HG02759 (cell line): ENCODE measurements at regions not wholly inside any gene's neighbourhood (a gene's known extent, or its start where the extent isn't known, plus 50 kb on each side); places are given as distances from the start of the nearest gene placed in this dataset.

Experiments used
- ATAC-seq: cut with Tn5 transposase; IDR thresholded peaks from one replicate; pipeline ENCODE4 v1.9.1; 2021; ENCODE audit warnings: mild to moderate bottlenecking, moderate library complexity; ENCODE audit not compliant: unreplicated experiment

DNA sequence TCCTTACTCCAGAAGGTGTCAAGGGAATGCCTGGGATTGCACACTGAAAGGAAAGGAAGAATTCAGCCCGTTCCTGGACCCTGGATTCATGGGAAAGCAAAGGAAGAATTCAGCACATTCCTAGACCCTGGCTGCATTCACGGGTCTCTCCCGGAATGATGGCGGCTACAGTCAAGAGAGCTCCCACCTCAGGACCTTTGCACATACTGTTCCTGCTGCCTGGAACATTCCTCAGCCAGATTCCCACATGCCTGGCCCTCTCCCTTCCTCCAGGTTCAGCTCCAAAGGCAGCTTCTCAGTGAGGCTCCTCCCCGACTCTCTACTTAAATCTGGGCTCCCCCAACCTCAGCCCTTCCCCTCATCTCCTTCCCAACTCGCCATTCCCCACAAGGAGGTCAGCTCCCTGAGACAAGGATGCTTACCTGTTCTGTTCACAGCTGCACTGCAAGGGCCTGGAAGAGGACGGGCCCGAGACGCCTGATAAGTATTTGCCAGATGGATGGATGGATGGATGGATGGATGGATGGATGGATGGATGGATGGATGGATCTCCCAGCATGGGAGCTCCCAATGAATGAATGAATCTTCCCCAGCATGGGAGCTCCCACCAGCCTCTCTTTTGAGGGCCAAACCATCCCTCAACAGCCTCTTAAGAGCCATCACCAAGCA, 77.4 kb downstream of the NCOR2 start:
- no peak for ATAC-seq

DNA sequence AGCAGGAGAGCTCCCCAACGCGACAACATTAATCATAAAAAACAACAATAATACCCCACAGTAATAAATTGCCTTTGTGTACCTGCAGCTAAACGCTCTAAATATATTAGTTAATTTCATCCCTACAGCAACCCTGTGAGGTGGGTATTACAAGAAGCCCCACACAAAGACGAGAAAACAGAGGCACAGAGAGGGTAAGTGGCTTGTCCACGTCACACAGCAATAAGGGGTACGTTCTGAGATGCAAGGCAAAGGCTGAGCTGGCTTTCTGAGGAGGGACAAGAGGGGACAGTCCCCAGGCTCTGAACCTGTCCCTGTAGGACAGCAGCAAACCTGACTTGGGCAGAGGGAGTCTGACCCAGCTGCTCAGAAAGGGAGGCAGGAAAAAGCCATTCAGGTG, 78.2 kb downstream of the NCOR2 start:
- no peak for ATAC-seq

DNA sequence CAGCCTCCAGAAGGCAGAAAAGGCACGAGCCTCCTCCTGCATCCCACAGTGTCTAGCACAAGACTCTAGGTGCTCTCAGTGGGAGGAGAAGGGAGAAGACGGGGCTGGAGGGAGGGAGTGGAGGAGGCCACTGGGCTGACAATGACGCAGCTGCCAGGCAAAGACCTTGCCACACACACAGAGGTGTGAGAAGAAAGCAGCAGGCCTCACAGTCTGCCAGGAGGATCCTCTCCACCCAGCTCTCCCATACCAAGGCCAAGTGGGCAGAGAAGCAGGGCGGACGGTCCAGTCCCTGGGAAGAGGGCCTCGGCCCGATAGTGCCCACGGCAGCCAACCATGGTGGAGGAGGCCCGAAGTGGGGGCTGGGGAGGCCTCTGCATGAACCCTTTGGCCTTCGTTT, 78.9 kb downstream of the NCOR2 start:
- no peak for ATAC-seq

DNA sequence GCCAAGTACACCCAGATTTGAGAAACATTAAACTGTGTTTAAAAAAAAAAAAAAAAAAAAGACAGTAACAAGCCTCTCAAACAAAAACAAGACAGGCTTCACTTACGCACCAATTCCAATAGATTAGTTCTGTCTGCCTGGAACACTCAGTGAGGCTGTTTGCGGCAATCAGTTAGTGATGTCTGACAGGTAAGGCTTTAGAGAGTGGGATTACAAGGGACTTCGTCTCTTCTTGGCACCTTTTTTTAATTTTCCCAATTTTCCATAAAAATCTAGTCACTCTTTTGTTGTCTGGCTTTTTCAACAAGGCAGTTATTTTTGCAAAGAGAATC, 79.6 kb downstream of the NCOR2 start:
- no peak for ATAC-seq

DNA sequence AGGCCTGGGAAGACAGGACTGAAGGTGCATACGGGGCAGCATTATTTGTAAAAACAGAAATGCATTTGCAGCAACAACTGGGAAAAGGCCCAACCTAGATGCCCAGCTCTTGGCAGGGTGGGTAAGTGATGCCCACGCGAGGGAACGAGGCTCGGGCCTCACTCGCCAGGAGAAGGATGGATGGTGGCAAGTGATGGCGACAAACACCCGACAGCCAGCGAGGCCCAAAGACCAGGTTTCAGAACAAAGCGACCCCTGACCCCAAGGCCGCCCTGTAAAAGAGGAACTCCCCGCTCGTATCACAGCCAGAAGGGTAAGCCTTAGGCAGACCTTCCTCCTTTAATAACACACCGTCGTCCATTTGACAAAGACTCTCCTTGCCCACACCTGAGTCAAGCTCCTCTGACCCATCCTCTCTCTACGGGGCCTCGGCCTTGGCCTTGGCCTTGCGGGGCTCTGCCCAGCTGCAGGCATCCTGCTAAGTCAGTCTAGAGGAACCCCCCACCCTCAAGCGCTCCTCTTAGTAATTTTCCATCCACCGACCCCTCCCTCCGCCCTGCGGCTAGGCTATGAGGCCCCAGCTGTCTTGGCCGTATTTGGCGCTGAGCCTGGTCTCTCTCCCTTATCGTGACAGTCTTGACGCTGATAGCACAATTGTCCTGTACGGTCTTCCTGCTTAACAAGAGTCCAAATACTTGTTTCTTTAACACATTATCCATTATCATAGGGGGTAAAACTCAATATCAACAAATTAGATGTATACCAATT, 80.2 kb downstream of the NCOR2 start:
- ATAC-seq: no peak

DNA sequence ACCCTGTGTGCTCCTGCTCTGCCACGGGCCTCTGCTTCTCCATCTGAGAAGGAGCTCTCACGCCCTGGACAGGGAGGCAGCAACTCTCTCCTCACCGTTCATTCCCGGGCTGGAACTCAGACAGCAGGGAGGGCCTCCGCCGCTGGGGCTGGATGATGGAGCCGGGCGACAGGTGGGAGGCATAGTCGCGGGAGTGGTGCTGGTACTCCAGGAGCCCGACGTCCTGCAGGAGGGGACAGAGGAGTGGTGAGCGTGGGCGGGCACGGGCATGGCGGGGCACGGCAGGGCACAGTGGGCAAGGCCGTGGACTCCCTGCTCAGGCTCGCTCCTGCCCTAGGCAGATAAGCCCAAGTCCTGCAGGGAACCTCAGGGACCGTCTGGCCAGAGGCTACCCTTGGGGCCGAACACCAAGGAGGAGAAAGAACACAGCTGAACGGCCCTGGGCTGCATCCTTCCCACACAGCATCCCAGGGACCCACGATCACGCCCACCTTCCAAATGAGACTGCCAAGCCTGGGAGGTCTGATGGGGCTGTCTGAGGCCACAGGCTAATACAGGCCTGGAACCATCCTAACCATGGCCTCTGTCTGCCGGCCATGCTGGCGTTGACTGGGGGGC, 81.0 kb downstream of the NCOR2 start:
- ATAC-seq: no peak

DNA sequence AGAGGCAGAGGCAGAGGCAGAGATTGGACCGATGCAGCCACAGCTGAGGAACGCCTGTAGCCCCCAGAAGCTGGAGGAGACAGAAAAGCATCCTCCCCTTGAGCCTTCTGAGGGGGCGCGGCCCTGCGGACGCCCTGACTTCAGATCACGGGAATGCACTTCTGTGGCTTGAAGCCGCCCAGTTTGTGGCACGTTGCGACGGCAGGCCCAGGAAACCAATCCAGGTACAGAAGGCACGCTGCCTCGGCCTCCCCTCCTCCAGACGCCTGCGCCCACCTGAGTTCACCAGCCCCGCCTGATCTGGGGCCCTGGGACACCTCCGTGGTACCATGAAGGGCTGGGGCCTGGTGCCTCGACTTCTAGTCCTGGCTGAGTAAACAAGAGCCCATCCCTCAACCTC, 82.0 kb downstream of the NCOR2 start:
- no peak for ATAC-seq

DNA sequence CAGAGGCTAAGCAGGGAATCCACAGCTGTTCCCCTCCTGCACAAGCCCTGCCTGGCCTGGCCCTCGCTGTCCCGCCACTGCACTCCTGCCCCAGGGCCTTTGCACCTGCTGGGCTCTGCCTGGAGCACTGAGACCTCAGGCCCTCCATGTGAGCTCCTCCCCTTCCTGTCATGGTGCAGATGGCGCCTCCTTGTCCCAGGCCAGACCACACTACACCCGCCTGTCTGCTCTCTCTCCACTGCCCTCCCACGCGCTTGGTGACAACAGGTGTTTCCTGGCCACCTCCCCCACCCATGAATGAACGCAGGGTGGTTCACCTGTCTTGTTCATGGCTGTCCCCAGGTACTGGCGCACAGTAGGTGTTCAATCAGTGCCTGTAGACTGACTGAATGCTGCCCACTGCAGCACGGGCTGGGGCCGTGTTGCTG, 82.9 kb downstream of the NCOR2 start:
- ATAC-seq: no peak

DNA sequence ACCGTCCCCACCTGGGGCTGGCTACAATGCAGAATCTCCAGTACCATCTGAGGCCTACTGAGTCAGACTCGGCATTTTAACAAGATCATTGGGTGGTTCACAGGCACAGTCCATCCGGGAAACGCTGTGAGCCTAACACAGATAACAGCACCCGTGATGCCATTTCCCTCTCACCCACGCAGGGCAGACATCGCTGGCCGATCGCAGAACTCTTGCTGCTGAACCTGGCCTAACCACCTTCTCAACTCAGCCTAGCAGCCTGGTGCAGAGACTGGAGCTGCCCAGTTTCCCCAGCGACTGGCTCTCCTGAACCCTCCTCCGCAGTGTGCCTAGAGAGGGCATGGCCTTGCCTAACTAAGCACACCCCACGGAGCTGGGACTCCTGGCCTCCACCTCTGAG, 83.3 kb downstream of the NCOR2 start:
- ATAC-seq: no peak

DNA sequence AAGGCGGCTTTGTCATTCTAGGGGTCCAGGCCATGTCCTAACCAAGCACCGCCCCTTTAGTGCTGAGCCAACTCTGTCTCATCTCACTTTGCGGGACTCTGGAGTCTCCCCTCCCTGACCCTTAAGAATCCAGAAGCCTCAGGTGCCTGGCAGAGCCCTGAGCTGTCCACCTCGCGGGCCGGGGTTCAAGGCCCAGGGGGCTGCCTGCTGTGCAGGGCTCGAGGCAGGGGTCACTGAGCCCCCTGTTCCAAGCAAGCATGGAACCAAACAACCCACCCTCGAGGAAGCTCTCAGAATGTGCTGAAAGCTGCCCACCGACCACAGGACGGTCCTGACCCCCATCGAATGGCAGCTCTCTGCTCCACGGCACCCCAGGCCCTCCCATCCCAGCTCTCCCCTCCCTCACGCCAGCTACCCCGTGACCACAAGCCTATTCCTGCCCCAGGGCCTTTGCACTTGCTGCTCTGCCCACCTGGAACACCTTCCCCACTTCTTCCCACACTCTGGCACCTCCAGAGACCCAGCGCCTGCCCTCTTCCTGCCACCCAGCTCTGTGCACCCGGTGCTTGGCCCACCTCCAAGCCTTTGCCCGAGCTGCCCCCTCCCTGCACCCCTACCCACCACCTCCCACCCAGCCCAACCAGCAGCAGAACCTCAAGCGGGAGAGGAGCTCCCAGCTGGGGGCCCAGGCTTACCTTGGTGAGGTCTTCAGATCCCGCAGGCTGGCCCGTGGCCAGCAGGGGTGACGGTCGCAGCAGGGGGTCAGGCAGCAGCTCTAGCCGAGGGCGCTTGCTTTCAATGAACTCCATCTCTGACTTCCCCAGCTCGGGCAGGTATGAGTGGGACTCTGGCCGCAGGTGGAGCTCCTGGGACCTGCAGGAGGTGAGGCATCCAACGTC, 84.3 kb downstream of the NCOR2 start:
- ATAC-seq: no peak

DNA sequence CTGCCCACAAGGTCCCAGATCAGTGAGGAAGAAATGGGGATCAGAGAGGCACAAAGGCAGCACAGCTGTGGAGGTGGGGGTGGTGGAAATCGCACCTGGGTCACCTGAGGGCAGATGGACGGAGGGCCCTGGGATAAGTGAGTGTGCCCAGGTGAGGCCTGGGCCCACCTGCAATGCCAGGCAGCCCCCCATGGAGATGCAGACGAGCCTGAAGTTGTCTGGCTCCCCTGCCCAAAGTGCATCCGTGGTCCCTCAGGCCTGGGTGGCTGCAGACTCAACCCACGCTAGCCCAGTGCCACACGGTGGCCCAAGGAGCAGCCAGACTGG, 84.9 kb downstream of the NCOR2 start:
- ATAC-seq: no peak

DNA sequence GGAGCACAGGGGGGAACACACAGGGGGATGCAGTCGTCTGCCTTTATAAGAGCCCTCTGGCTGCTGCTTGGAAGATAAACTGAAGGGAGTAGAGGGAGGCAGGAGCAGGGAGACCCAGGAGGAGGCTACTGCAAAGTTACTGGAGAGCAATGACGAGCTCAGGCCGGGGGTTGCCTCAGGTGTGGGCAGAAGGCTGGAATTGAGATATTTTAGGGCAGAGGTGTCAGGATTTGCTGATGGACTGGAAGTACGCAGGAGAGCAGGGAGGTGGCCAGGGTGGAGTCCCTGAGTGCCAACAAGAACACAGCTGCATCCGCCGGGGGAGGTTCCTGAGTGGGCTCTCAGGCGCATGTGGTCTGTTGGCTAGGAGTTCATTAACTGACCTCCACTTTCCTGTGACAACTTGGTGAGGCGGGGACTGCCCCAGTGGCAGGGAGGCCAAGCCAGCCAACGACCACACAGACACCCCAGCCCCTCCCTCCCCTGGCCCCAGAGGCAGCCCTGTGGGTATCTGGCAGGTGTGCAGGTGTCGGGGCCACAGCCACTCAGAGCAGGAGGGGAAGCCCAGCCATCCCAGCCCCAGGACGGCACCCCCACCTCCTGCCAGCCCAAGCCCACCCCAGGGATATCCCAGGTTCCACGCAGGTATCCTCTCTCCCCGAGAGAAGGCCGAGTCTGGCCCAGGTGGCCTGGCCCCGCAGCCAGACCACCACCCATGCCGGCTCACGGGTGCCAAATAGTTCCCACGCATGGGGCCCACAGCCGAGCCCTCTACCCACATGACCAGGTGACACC, 85.4 kb downstream of the NCOR2 start:
- peak; percentile 32 for ATAC-seq

DNA sequence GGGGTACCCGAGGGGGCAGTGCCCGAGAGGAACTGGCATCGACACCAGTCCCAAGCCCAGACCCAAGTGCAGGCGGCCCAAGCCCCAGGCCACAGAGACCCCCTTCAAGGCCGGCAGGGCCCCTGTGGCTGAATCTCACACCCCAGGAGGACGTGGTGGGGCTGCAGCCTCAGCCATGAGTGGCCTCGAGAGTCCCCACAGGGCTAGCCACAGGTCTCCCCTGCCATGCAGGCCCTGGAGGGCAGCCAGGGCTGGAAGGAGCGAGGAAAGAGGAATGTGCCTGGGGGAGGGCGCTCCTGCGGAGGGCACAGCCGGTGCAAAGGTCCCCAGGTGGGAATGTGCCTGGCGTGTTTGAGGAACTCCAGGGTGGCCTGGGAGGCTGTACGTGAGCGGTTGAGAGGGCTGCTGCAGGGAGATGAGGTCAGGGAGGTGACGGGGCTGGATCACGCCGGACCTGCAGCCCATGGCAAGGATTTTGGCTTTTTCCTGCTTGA, 86.1 kb downstream of the NCOR2 start:
- no peak for ATAC-seq

DNA sequence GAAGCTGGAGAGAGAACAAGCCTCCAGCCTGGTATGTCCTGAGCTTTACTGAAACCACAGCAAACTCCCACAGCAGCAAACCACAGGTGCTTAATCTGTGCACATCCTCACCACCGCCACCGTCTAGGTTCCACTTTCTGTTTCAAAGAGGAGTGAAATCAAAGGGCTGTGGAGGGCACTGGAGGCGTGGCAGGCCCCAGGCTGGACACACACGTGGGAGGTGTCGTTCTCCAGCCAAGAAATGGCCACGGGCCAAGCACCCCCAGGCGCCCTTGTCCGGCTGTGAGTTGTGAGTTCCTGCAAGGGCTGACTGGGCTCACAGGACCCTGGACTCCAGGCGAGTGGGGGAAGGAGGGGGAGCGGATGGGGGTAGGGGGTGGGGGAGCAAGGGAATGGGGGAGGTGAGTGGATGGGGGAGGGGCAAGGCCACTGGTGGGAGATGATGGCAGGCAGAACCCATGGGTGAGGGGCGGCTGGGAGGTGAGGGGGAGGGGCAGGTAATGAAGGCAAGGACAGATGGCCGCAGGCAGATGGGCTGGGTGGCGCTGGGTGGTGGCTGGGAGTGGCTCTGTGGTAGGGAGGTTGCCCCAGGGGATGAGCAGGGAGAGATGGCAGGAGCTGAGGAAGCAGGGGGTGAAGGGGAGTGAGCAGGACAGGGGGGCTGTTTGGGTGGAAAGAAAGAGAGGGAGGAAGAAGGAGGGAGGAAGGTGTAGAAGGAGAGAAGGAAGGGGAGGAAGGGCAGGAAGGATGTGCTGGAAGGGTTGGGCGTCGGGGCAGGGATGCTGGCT, 86.7 kb downstream of the NCOR2 start:
- peak; percentile 80 for ATAC-seq

DNA sequence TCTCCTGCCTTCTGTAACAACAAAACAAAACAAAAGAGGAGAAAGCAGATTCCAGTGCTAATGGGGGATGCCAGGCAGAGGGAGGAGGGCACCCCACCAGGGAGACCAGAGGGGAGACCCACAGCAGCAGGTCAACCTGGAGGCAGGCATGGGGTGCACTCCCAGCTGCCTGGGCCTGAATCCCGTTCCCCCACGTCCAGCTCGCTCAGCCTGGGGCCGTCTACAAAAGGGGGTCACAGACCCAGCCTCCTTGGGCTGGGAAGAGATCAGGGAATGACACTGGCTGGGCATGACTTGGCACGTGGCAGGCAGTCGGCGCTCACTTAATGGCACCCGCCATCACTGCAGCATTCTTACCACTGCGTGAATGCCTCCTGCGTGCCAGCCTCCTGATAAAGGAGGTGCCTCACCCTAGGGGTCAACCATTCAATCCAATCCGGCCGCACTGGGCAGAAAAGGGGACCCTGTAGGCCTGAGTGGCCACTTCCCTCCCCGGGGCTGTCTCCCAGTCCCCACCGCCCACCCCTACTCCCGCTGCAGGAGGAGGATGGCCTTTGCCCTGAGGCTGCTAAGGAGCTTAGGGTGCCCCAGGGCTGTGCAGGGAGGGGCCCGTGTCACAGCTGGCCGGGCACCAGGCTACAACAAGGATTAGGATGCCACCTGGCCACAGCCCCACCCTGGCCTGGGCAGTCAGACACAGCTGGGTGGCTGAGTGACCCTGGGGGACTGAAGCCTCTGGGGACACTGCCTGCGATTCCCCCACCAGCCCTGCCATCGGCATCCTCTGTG, 87.5 kb downstream of the NCOR2 start:
- ATAC-seq: peak; percentile 42

DNA sequence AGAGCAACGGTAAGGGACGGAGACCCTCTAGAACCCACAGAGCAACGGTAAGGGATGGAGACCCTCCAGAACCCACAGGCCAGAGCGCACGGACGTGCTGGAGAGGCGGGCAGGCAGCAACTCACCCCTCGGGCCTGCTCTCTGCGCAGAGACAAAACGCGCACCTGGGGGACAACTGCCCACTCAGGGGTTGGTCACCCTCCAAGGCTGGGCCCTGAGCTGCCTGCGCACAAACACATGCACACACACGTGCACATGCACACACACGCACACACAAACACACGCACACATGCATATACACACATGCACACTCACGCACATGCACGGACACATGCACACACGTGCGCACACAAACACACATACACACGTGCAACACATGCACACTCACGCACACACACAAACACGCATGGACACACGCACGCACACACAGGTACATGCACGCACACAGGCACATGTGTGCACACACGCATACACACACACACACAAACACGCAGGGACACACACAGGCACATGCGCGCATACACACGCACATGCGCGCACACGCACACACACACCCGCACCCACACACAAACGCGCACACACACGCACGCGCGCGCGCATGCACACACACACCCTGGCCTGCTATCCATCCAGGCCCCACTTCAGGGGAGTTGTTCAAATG, 88.3 kb downstream of the NCOR2 start:
- no peak for ATAC-seq

DNA sequence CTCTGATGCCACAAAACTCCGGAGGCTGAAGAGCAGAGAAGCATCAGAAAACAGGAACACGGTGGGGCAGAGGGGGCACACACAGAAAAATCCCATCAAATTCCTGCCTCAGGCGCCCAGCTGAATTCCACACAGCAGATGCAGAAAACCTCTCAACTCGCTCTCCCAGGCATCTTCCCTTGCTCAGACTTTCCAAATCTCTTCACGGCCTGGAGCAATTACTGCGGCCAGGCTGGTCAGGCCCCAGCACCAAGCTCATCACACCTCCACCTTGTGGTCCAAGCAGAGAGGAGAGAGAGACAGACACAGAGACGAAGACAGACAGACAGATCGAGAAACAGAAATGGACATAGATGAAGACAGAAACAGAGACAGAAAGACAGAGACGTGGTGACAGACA, 89.0 kb downstream of the NCOR2 start:
- no peak for ATAC-seq

DNA sequence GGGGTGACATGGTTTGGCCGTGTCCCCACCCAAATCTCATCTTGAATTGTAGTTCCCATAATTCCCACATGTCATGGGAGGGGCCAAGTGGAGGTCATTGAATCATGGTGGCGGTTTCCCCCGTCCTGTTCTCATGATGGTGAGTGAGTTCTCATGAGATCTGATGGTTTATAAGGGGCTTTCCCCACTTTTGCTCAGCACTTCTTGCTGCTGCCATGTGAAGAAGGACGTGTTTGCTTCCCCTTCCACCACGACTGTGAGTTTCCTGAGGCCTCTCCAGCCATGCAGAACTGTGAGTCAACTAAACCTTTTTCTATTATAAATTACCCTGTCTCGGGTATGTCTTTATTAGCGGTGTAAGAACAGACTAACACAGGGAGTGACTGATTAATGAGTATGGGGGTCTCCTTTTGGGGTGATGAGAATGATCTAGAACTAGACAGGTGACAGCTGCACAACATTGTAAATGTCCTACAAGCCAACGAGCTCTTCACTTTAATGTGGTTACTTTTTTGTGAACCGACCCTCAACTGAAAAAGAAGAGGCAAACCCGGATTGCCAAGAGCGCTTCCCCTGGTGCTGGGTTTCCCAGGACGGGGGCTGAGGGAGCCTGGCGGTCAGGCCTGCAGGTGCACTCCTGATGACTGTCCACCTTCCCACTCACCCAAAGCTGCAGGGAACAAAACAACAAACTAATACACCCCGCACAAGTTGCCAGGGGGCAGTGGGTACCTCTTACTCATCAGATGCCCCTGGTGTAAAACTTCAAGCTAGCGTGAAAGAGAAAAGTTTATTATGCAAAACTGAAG, 90.1 kb downstream of the NCOR2 start:
- no peak for ATAC-seq
